ENCODE measurements at regions not wholly inside any gene's neighbourhood (a gene's known extent, or its start where the extent isn't known, plus 50 kb on each side); places are given as distances from the start of the nearest gene placed in this dataset.

- no peak for TF ChIP-seq TCF12 (IDR thresholded peaks at IDR 0.05; ENCODE audit: low read depth)
- TF ChIP-seq FOXM1 (IDR thresholded peaks at IDR 0.05; ENCODE audit: borderline replicate concordance, low read depth): no peak
- no peak for TF ChIP-seq TAF1 (IDR thresholded peaks at IDR 0.05; ENCODE audit: low read depth)
- no peak for TF ChIP-seq USF1 (IDR thresholded peaks at IDR 0.05)
These were observed 152.8 kb upstream of the AFDN start for GRCh38 chr6:167673946-167674345.

- TF ChIP-seq RAD21 (IDR thresholded peaks at IDR 0.05; ENCODE audit: low read depth) (no peak), TAF1 (IDR thresholded peaks at IDR 0.05; ENCODE audit: low read depth) (no peak), EP300 (IDR thresholded peaks at IDR 0.05; ENCODE audit: borderline replicate concordance) (no peak), USF1 (IDR thresholded peaks at IDR 0.05) (no peak), TCF12 (IDR thresholded peaks at IDR 0.05; ENCODE audit: low read depth) (no peak), FOXM1 (IDR thresholded peaks at IDR 0.05; ENCODE audit: borderline replicate concordance, low read depth) (no peak), NFIC (IDR thresholded peaks at IDR 0.05) (no peak)
These were observed 152.2 kb upstream of the AFDN start for GRCh38 chr6:167674486-167674885.

GRCh38 chr6:167676000-167676665 is 150.6 kb upstream of the AFDN start:
- no peak for TF ChIP-seq MAX (IDR thresholded peaks at IDR 0.05)
- no peak for TF ChIP-seq TCF12 (IDR thresholded peaks at IDR 0.05; ENCODE audit: low read depth)
- TF ChIP-seq CEBPB (IDR thresholded peaks at IDR 0.05): no peak
- no peak for TF ChIP-seq ZBTB7A (IDR thresholded peaks at IDR 0.05; ENCODE audit: low read depth)

GRCh38 chr6:167676666-167677421 is 149.9 kb upstream of the AFDN start:
- TF ChIP-seq USF1 (IDR thresholded peaks at IDR 0.05) (no peak), EGR1 (IDR thresholded peaks at IDR 0.05) (no peak), CREB1 (IDR thresholded peaks at IDR 0.05; ENCODE audit: low read depth) (no peak), MAX (IDR thresholded peaks at IDR 0.05) (no peak), YY1 (IDR thresholded peaks at IDR 0.05; ENCODE audit: low read depth) (no peak), TEAD4 (IDR thresholded peaks at IDR 0.05) (no peak), RAD21 (IDR thresholded peaks at IDR 0.05; ENCODE audit: low read depth) (no peak), ZBTB7A (IDR thresholded peaks at IDR 0.05; ENCODE audit: low read depth) (no peak)

- TF ChIP-seq CREB1 (IDR thresholded peaks at IDR 0.05; ENCODE audit: low read depth): no peak
- no peak for TF ChIP-seq USF1 (IDR thresholded peaks at IDR 0.05)
- no peak for TF ChIP-seq RAD21 (IDR thresholded peaks at IDR 0.05; ENCODE audit: low read depth)
- TF ChIP-seq ZBTB7A (IDR thresholded peaks at IDR 0.05; ENCODE audit: low read depth): no peak
- no peak for TF ChIP-seq NFIC (IDR thresholded peaks at IDR 0.05)
- no peak for TF ChIP-seq YY1 (IDR thresholded peaks at IDR 0.05; ENCODE audit: low read depth)
- no peak for TF ChIP-seq CEBPB (IDR thresholded peaks at IDR 0.05)
- no peak for TF ChIP-seq REST (IDR thresholded peaks at IDR 0.05; ENCODE audit: low read depth)
- no peak for TF ChIP-seq EGR1 (IDR thresholded peaks at IDR 0.05)
- TF ChIP-seq TAF1 (IDR thresholded peaks at IDR 0.05; ENCODE audit: low read depth): no peak
- TF ChIP-seq EP300 (IDR thresholded peaks at IDR 0.05; ENCODE audit: borderline replicate concordance): no peak
- TF ChIP-seq MAX (IDR thresholded peaks at IDR 0.05): no peak
- no peak for TF ChIP-seq TCF12 (IDR thresholded peaks at IDR 0.05; ENCODE audit: low read depth)
- TF ChIP-seq FOXM1 (IDR thresholded peaks at IDR 0.05; ENCODE audit: borderline replicate concordance, low read depth): no peak
- TF ChIP-seq TEAD4 (IDR thresholded peaks at IDR 0.05): no peak
These were observed 149.3 kb upstream of the AFDN start for GRCh38 chr6:167677422-167677789.

- TF ChIP-seq TCF12 (IDR thresholded peaks at IDR 0.05; ENCODE audit: low read depth): no peak
- no peak for TF ChIP-seq TAF1 (IDR thresholded peaks at IDR 0.05; ENCODE audit: low read depth)
- no peak for TF ChIP-seq TEAD4 (IDR thresholded peaks at IDR 0.05)
- no peak for TF ChIP-seq NFIC (IDR thresholded peaks at IDR 0.05)
- no peak for TF ChIP-seq EGR1 (IDR thresholded peaks at IDR 0.05)
- TF ChIP-seq YY1 (IDR thresholded peaks at IDR 0.05; ENCODE audit: low read depth): no peak
- TF ChIP-seq RAD21 (IDR thresholded peaks at IDR 0.05; ENCODE audit: low read depth): no peak
- TF ChIP-seq CEBPB (IDR thresholded peaks at IDR 0.05): no peak
- no peak for TF ChIP-seq USF1 (IDR thresholded peaks at IDR 0.05)
These were observed 148.3 kb upstream of the AFDN start for GRCh38 chr6:167678102-167679101.
